ENCODE measurements at regions not wholly inside any gene's neighbourhood (a gene's known extent, or its start where the extent isn't known, plus 50 kb on each side); places are given as distances from the start of the nearest gene placed in this dataset.
"Not testable (repeated sequence)": the region's sequence is repeated elsewhere in the genome, so short reads cannot be mapped to it uniquely, and the experiment has no call there.

GRCh38 chr1:25131794-25132193 is 100.5 kb downstream of the SYF2 start:
- DNase-seq (ENCODE audit: low read depth), result no peak

GRCh38 chr1:25130895-25131294 is 101.4 kb downstream of the SYF2 start:
- DNase-seq (ENCODE audit: low read depth), result no peak

DNA sequence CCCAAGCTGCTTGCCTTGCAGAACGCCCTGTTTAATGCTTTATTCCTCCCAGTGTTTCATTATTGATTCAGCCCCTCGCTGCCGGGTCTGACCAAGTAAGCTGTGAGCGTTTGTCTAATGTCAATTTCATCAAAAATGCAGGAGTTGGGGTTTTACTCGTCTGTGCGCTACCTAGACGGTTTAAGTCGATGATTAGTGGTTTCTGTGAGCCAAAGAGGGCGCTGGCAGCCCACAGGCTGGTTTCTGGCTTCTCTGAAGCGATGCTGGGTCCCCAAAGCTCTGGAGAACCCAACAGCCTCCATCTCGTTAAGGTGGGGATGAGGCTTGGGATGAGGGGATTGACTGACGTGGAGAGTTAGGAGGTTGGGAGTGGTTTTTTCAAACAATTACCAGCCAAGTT is 102.9 kb downstream of the SYF2 start:
- DNase-seq (ENCODE audit: low read depth), result no peak

- no peak for DNase-seq (ENCODE audit: low read depth)
Measured at GRCh38 chr1:25128121-25128621, 104.1 kb downstream of the SYF2 start.

DNA sequence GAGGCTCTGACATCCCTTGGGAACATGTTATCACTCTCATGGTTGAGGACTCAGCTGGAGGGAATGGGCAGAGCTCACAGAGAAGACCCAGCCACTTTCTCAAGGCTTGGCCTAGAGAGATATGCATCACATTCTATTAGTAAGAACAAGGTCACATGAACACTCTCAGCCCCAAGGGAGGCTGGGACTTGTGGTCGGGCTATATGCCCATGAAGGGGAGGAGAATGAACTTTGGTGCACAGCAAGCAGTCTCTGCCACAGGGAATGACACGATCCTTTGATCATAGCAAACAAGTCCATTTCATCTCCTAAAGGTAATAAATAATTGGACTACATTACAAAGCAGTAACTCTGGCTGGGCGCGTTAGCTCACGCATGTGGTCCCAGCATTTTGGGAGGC is 105.7 kb downstream of the SYF2 start:
- DNase-seq (ENCODE audit: low read depth), result no peak

DNA sequence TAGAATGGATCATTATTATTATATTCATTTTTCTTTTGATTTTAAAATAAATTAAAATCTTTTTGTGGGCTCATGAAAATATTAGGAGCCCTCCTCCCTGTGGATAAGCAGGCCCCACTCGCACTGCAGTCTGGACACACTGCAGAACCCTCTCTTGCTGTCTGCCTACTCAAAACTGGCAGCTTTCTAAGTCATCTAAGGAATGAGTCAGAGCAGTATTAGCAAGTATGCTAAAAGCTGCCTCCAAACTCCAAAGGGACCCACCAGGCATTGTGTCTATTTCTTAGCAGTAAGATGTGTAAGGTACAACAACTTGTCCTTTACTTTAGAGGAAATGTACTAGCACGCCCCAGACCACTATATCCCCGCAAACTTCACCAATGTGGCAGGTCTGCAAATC is 108.8 kb downstream of the SYF2 start:
- no peak for DNase-seq (ENCODE audit: low read depth)

- DNase-seq (ENCODE audit: low read depth), result no peak
Measured at GRCh38 chr1:25122747-25123146, 109.6 kb downstream of the SYF2 start.

DNA sequence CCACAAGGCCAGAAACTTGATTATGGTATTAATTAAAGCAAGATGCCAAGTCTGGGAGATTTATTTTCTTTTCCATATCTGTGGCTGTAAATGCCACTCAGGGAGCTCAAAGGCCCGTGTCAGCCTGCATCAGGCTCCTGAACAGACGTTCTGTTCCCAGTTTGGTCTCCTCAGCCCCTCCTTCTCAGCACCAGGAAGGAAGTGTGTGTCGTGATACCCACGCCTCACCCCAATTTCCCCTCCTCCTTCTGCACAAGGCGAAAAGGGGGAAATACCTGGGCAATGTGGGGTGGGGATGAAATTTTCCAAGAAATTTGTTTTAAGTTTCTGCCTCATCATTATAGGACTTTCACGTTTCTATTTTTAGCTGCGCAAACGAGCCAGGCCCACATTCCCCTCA is 112.0 kb downstream of the SYF2 start:
- DNase-seq (ENCODE audit: low read depth), result no peak

DNA sequence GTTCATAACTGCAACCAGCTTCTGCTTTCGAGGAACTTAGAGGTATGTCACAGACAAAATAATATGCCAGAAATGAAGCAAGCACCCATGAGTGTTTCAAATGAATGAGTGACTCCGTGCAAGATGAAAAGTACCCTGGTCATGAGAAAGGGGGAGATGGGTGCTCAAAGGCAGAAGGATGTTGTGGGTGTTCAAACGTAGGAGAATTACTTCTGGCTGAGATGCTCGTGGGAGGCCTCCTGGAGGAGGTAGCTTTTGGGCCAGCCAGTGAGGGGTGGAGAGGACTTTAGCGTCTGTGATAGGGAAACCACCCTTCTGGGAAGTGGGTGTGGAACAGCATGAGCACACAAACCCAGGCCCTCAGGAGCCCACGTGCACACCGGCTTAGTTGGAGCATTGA is 113.8 kb downstream of the SYF2 start:
- no peak for DNase-seq (ENCODE audit: low read depth)

- no peak for DNase-seq (ENCODE audit: low read depth)
Measured at GRCh38 chr1:25117233-25117823, 115.0 kb downstream of the SYF2 start.

GRCh38 chr1:25116832-25117231 is 115.5 kb downstream of the SYF2 start:
- no peak for DNase-seq (ENCODE audit: low read depth)

DNA sequence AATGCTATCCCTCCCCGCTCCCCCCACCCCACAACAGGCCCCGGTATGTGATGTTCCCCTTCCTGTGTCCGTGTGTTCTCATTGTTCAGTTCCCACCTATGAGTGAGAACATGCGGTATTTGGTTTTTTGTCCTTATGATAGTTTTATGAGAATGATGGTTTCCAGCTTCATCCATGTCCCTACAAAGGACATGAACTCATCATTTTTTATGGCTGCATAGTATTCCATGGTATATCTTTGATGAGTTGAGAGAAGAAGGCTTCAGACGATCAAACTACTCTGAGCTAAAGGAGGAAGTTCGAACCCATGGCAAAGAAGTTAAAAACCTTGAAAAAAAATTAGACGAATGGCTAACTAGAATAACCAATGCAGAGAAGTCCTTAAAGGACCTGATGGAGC is 116.2 kb downstream of the SYF2 start:
- DNase-seq (ENCODE audit: low read depth), result not testable (repeated sequence)

- no peak for DNase-seq (ENCODE audit: low read depth)
Measured at GRCh38 chr1:25113731-25114130, 118.6 kb downstream of the SYF2 start.

DNA sequence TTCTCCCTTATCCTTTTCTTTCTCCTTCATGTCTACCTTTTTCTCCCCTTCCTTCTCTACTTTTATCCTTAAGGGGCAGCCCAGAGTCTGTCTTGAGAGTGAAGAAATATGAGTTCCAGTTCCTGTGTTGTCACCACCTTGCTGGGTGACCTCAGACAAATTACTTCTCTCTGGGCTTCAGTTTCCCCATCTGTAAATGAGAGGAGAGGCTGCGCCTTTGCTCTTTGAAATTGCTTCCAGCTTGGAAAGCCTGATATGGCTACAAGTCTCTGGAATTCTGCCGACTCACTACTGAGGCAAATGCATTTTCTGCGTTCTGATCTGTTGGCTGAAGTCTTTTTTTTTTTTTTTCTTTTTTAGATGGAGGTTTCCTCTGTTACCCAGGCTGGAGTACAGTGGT is 119.2 kb downstream of the SYF2 start:
- no peak for DNase-seq (ENCODE audit: low read depth)

- DNase-seq (ENCODE audit: low read depth), result no peak
Measured at GRCh38 chr1:25112400-25112799, 119.9 kb downstream of the SYF2 start.

DNA sequence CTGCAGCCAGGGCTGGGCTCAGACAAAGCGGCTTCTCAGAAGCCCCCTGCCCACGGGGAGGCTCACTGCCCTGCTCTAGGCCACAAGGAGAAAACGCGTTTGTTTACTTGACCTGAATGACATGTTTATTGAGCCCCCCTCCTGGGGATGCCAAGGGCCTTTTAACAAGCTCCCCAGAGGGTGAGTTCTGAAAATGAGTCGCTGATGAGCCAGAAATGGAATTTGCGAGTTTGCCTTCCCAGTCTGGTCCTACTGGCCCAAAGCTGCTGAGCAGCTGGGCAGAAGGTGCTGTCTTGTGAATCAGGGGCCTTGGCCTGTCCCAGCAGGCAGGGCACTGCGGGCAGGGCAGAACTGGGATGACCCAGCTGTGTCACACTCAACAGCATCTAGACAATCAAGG is 120.6 kb downstream of the SYF2 start:
- no peak for DNase-seq (ENCODE audit: low read depth)

GRCh38 chr1:25110485-25110884 is 121.8 kb downstream of the SYF2 start:
- DNase-seq (ENCODE audit: low read depth), result no peak

DNA sequence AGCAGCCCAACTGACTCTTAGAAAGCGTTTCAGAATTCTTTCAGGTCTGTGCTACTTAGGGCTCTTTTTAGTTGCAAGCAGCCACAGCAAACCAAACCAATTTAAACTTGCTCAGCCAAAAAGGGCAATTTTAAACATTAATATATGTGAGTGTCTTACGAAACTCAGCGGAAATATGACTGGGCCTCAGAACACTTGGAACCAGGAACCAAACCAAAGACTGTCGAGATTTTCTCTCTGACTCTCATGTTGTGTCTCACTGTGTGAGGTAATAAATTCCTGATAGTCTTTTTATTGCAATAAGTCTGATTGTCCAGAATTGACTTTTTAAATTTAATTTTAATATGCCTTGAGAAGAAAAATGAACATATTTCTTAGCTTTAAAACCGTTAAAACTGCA is 122.3 kb downstream of the SYF2 start:
- DNase-seq (ENCODE audit: low read depth), result no peak

DNA sequence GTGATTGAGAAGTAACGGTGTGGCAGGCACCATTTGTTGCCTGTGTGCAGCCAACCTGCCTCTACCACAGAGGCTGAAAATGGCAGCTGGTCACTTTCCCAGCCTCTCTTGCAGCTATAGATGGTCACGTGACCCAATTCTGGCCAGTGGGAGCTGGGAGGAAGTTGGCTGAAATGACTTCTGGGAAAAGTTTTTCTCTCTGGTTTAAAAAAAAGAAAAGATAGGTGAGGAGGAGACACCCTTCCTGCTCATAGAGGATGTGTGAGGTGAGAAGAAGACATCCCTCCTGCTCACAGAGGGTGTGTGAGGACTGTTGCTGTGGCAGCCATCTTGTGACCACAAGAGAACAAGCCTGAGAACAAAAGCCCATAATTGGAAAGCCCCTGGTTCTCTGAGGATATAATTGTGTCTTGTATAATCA is 122.8 kb downstream of the SYF2 start:
- DNase-seq (ENCODE audit: low read depth), result no peak

- DNase-seq (ENCODE audit: low read depth), result no peak
Measured at GRCh38 chr1:25107643-25108010, 124.7 kb downstream of the SYF2 start.

DNA sequence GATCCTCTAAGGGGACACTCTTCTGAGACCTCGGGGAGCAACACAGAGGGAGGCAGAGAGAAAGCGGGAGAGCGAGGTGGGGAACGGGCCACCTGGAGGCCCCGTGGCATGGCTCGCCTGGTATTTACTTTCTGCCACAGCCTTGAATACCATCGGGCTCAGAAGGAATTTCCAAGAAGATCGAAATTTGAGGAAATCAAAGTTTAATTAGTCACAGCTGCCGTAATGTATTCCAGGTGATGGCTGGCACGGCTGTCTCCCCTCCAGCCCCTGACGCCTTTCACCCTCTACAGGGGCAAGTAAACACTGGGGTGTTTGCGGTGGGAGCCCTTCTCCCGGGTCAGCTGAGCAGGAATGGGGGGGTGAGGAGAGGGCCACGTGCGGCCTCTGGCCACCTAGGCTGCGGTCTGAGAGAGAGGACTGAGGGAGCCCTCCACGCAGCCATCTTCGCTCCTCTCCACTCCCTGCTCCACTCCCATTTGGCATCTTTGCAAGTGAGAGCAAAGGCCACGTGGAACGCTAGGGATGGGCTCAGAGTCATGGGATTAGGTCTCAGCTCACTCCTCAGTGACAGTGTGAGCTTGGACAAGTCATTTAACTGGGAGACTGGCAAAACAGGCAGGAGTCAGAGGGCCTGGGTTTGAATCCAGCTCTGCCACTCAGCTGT is 125.2 kb downstream of the SYF2 start:
- DNase-seq (ENCODE audit: low read depth), result no peak

- DNase-seq (ENCODE audit: low read depth), result no peak
Measured at GRCh38 chr1:25106352-25106751, 126.0 kb downstream of the SYF2 start.

GRCh38 chr1:25105836-25106235 is 126.5 kb downstream of the SYF2 start:
- DNase-seq (ENCODE audit: low read depth), result no peak

- DNase-seq (ENCODE audit: low read depth), result no peak
Measured at GRCh38 chr1:25104932-25105561, 127.3 kb downstream of the SYF2 start.

Data from stimulated activated CD8-positive, alpha-beta memory T cell treated with anti-CD3 and anti-CD28 coated beads, Interleukin-7, amount 100 ng/mL, for 24 hours (primary cell).